SK-N-SH (cell line): ENCODE measurements at regions not wholly inside any gene's neighbourhood (a gene's known extent, or its start where the extent isn't known, plus 50 kb on each side); places are given as distances from the start of the nearest gene placed in this dataset.

Source experiments
- CTCF ChIA-PET: fragments of 300-600, 350-600 bp; formaldehyde crosslinking; extraction: SDS; loops from one replicate; lab custom pipeline; 2021; lab: Yijun Ruan, JAX
- POLR2A ChIA-PET: fragments of 350-600 bp; sonication (Branson Sonifier 250); formaldehyde crosslinking; extraction: SDS; loops from one replicate; lab custom pipeline; 2020; ENCODE audit warnings: antibody characterized with exemption, inconsistent platforms; lab: Yijun Ruan, JAX
- DNase-seq: peaks from one replicate; pipeline ENCODE4 v3.0.0; 2012
- H2AFZ ChIP-seq: fragments of 200-600 bp; sonication (generic); 2 replicates; pipeline ENCODE4 v1.8.1; 2016; ENCODE audit warnings: antibody characterized with exemption, mild to moderate bottlenecking, low read depth
- H3F3A ChIP-seq: fragments of 200-600 bp; sonication (generic); replicated peaks from 2 replicates; pipeline ENCODE3; 2016; ENCODE audit warnings: antibody characterized with exemption, mild to moderate bottlenecking; ENCODE audit not compliant: insufficient read depth
- H3K27ac ChIP-seq, 2 experiments: fragments of 200-500 bp in 1 of 2; fragments of 200-600 bp in 1 of 2; sonication (Bioruptor generic) in 1 of 2; sonication (generic), shearing (Covaris generic) in 1 of 2; 2 replicates each; pipeline versions ENCODE4 v1.5.1 to v1.6.1; 2014 to 2016; ENCODE audit warnings: low read depth in 2 of 2, inconsistent platforms in 1 of 2, low read length in 1 of 2, mild to moderate bottlenecking in 1 of 2, mixed read lengths in 1 of 2
- H3K27me3 ChIP-seq: fragments of 200-600 bp; sonication (generic), shearing (Covaris generic); 2 replicates; pipeline ENCODE4 v1.6.1; 2016; ENCODE audit warnings: mixed run types; ENCODE audit not compliant: insufficient read depth
- H3K36me3 ChIP-seq, 2 experiments: fragments of 200-500 bp in 1 of 2; fragments of 200-600 bp in 1 of 2; sonication (Bioruptor generic) in 1 of 2; sonication (generic) in 1 of 2; replicated peaks in 1 of 2; 2 replicates each; pipeline versions ENCODE3 to v1.5.1; 2014 to 2016; ENCODE audit warnings: low read length in 1 of 2, mild to moderate bottlenecking in 1 of 2; ENCODE audit not compliant: insufficient read depth in 2 of 2, control insufficient read depth in 1 of 2
- H3K4me1 ChIP-seq, 2 experiments: fragments of 200-500 bp in 1 of 2; fragments of 200-600 bp in 1 of 2; sonication (Bioruptor generic) in 1 of 2; sonication (generic), shearing (Covaris generic) in 1 of 2; 2 replicates each; pipeline versions ENCODE4 v1.5.1 to v1.6.1; 2014 to 2016; ENCODE audit warnings: low read depth in 1 of 2, low read length in 1 of 2, mixed run types in 1 of 2; ENCODE audit not compliant: insufficient read depth in 2 of 2, control insufficient read depth in 1 of 2
- H3K4me2 ChIP-seq: fragments of 200-600 bp; sonication (generic), shearing (Covaris generic); 2 replicates; pipeline ENCODE4 v1.6.1; 2017; ENCODE audit warnings: mixed run types
- H3K4me3 ChIP-seq, 2 experiments: fragments of 200-500 bp in 1 of 2; fragments of 200-600 bp in 1 of 2; sonication (Bioruptor generic) in 1 of 2; sonication (generic), shearing (Covaris generic) in 1 of 2; 2 replicates each; pipeline versions ENCODE4 v1.5.1 to v1.8.1; 2014 to 2016; ENCODE audit warnings: low read depth in 2 of 2, inconsistent platforms in 1 of 2, low read length in 1 of 2, mild to moderate bottlenecking in 1 of 2, mixed read lengths in 1 of 2, moderate library complexity in 1 of 2
- H3K79me2 ChIP-seq: fragments of 200-600 bp; sonication (generic); 2 replicates; pipeline ENCODE4 v1.8.1; 2017; ENCODE audit warnings: mild to moderate bottlenecking; ENCODE audit not compliant: insufficient read depth
- H3K9ac ChIP-seq: fragments of 200-600 bp; sonication (generic); 2 replicates; pipeline ENCODE4 v1.6.1; 2017; ENCODE audit warnings: mixed run types
- H3K9me2 ChIP-seq: fragments of 200-600 bp; sonication (generic); 2 replicates; pipeline ENCODE4 v1.6.1; 2017; ENCODE audit warnings: mixed run types
- H3K9me3 ChIP-seq: fragments of 200-600 bp; sonication (generic); 2 replicates; pipeline ENCODE4 v1.6.1; 2017; ENCODE audit warnings: mixed run types, mild to moderate bottlenecking, moderate library complexity
- H4K20me1 ChIP-seq: fragments of 200-600 bp; sonication (generic); 2 replicates; pipeline ENCODE4 v1.6.1; 2017; ENCODE audit warnings: mild to moderate bottlenecking, mixed run types; ENCODE audit not compliant: insufficient read depth
- CHD2 ChIP-seq: fragments of 150-350 bp; IDR thresholded peaks from 2 replicates; pipeline ENCODE4 v1.6.1; 2018; ENCODE audit warnings: low read length; ENCODE audit not compliant: partially characterized antibody
- ELF1 ChIP-seq: IDR thresholded peaks from 2 replicates; pipeline ENCODE4 v1.4.0; 2012
- FOSL2 ChIP-seq: IDR thresholded peaks from 2 replicates; pipeline ENCODE4 v1.4.0; 2012; ENCODE audit warnings: low read depth, mild to moderate bottlenecking, moderate library complexity, borderline replicate concordance
- FOXM1 ChIP-seq: IDR thresholded peaks from 2 replicates; pipeline ENCODE4 v1.4.0; 2012; ENCODE audit warnings: low read depth, mild to moderate bottlenecking
- GABPA ChIP-seq: IDR thresholded peaks from 2 replicates; pipeline ENCODE4 v1.4.0; 2012; ENCODE audit warnings: low read depth, mild to moderate bottlenecking
- JUND ChIP-seq: IDR thresholded peaks from 2 replicates; pipeline ENCODE4 v1.4.0; 2012
- MAX ChIP-seq: IDR thresholded peaks from 2 replicates; pipeline ENCODE4 v1.4.0; 2012; ENCODE audit warnings: low read depth
- MXI1 ChIP-seq: IDR thresholded peaks from 2 replicates; pipeline ENCODE4 v1.6.1; 2012; ENCODE audit warnings: mild to moderate bottlenecking, low read depth, low read length, improper control_type of control experiment
- NFIC ChIP-seq: IDR thresholded peaks from 2 replicates; pipeline ENCODE4 v1.4.0; 2012; ENCODE audit warnings: borderline replicate concordance
- RCOR1 ChIP-seq: fragments of 150-350 bp; IDR thresholded peaks from 2 replicates; pipeline ENCODE4 v1.6.1; 2017; ENCODE audit warnings: antibody characterized with exemption, low read length
- REST ChIP-seq: IDR thresholded peaks from 2 replicates; pipeline ENCODE4 v1.6.1; 2012; ENCODE audit warnings: mild to moderate bottlenecking, low read depth, low read length, moderate library complexity
- RFX5 ChIP-seq: IDR thresholded peaks from 2 replicates; pipeline ENCODE4 v1.6.1; 2012; ENCODE audit warnings: mild to moderate bottlenecking, improper control_type of control experiment, low read length
- RXRA ChIP-seq: IDR thresholded peaks from 2 replicates; pipeline ENCODE4 v1.4.0; 2012; ENCODE audit warnings: low read depth, mild to moderate bottlenecking, borderline replicate concordance
- SIN3A ChIP-seq: IDR thresholded peaks from 2 replicates; pipeline ENCODE4 v1.6.1; 2012; ENCODE audit warnings: low read depth, mild to moderate bottlenecking, low read length, moderate library complexity, borderline replicate concordance
- TCF12 ChIP-seq: IDR thresholded peaks from 2 replicates; pipeline ENCODE4 v1.4.0; 2012
- TEAD4 ChIP-seq: IDR thresholded peaks from 2 replicates; pipeline ENCODE4 v1.4.0; 2012; ENCODE audit warnings: mild to moderate bottlenecking, borderline replicate concordance; ENCODE audit not compliant: insufficient read depth
- USF2 ChIP-seq: fragments of 150-350 bp; IDR thresholded peaks from 2 replicates; pipeline ENCODE4 v1.6.1; 2017; ENCODE audit warnings: antibody characterized with exemption, low read length, low read depth, borderline replicate concordance
- YY1 ChIP-seq: IDR thresholded peaks from 2 replicates; pipeline ENCODE4 v1.4.0; 2012; ENCODE audit warnings: low read depth, mild to moderate bottlenecking
- WGBS: methylation state at CpG from one replicate; pipeline ENCODE4 v1.1.6; 2017; ENCODE audit warnings: low lambda C conversion rate; 5-methylcytosine and 5-hydroxymethylcytosine counted together

- CTCF ChIA-PET = no interaction called here
- no peak overlapping the region for H3K4me2 ChIP-seq
- POLR2A ChIA-PET = no interaction called here
- peak overlapping the region in 1 of 2 experiments; percentile 84; a peak in 3 of 4 replicates for H3K27ac ChIP-seq
- H3K27me3 ChIP-seq = no peaks in the 10 kb centered on the region
- H4K20me1 ChIP-seq = no peaks in the 10 kb centered on the region
- no peak overlapping the region for H3K4me3 ChIP-seq
- peaks cover 0 to 20% of the 10 kb centered on the region in 2 experiments; a peak in 2 of 4 replicates for H3K4me1 ChIP-seq
- H3K9me3 ChIP-seq = no peaks in the 10 kb centered on the region
- WGBS = 66% methylated on average over 2 of the region's 2 CpGs
- H2AFZ ChIP-seq = 0 out of 2 replicates have a peak overlapping the region, but pooled peaks have one; percentile 66
- H3K9me2 ChIP-seq = no peaks in the 10 kb centered on the region
- peak overlapping the region; percentile 19; the same call in 1 of the 2 replicates for H3K9ac ChIP-seq
- H3K79me2 ChIP-seq = 0 out of 2 replicates have a peak, but pooled peaks cover 6% of the 10 kb centered on the region
- H3K36me3 ChIP-seq = peaks cover 0 to 4% of the 10 kb centered on the region in 2 experiments
- DNase-seq = no peak
- peaks cover 54% of the 10 kb centered on the region for H3F3A ChIP-seq
- TF ChIP-seq SIN3A (no peak), RCOR1 (no peak), FOXM1 (no peak), MXI1 (no peak), GABPA (no peak), TEAD4 (no peak), CHD2 (no peak), RFX5 (no peak), MAX (no peak), NFIC (no peak)
Observed at GRCh38 chr4:176925962-176926361, 133.2 kb upstream of the VEGFC start.

GRCh38 chr4:176927117-176927516 lies 134.4 kb upstream of the VEGFC start:
- H3K4me3 ChIP-seq = no peak overlapping the region; a peak in 1 of 4 replicates
- H3K4me1 ChIP-seq = peaks cover 0 to 20% of the 10 kb centered on the region in 2 experiments; a peak in 2 of 4 replicates
- H3K27me3 ChIP-seq = no peaks in the 10 kb centered on the region
- CTCF ChIA-PET = no interaction called here
- no peak for TF ChIP-seq ELF1
- TF ChIP-seq RXRA = no peak
- no peak for TF ChIP-seq JUND
- no peak for TF ChIP-seq FOXM1
- TF ChIP-seq GABPA = no peak
- no peak for TF ChIP-seq FOSL2
- no peak for TF ChIP-seq TCF12
- no peak for TF ChIP-seq YY1
- no peak for TF ChIP-seq REST
- no peak for TF ChIP-seq USF2
- peak overlapping the region; percentile 73 to 84; a peak in 3 of 4 replicates for H3K27ac ChIP-seq
- peaks cover 45% of the 10 kb centered on the region for H3F3A ChIP-seq
- H3K9ac ChIP-seq = peak overlapping the region; percentile 27; the same call in 1 of the 2 replicates
- no peaks in the 10 kb centered on the region for H3K9me2 ChIP-seq
- H2AFZ ChIP-seq = no peak overlapping the region
- H3K9me3 ChIP-seq = no peaks in the 10 kb centered on the region
- no peaks in the 10 kb centered on the region for H4K20me1 ChIP-seq
- WGBS = 50% methylated on average over 1 of the region's 1 CpG
- peaks cover 0 to 4% of the 10 kb centered on the region in 2 experiments for H3K36me3 ChIP-seq
- no peak for DNase-seq
- H3K79me2 ChIP-seq = 0 out of 2 replicates have a peak, but pooled peaks cover 6% of the 10 kb centered on the region
- POLR2A ChIA-PET = no interaction called here
- H3K4me2 ChIP-seq = peak overlapping the region; percentile 6; the same call in 1 of the 2 replicates
